ENCODE measurements at regions not wholly inside any gene's neighbourhood (a gene's known extent, or its start where the extent isn't known, plus 50 kb on each side); places are given as distances from the start of the nearest gene placed in this dataset.
A peak's percentile ranks its signal among the peaks of the same experiment; 100 is the strongest.

DNA sequence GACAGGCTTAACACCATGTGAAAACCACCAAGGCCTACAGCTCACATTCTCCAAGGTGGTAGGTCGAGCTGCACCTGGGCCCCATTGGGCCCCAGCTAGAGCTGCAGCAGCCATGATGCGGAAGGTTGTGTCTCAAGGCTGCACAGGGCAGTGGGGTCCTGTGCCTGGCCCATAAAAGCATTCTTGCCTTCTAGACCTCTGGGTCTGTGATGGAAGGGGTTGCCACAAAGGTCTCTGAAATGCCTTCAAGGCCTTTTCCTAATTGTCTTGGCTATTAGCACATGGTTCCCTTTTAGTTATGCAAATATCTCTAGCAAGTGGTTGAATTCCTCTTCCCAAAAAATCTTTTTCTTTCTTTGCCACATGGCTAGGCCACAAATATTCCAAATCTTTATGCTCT, 52.5 kb upstream of the C11orf58 start:
- no peaks in the 10 kb centered on the region for H3K9me3 ChIP-seq (ENCODE audit: control insufficient read depth, low read length, poor library complexity, severe bottlenecking)
- no peak overlapping the region for H3K27ac Mint-ChIP-seq
- no peaks in the 10 kb centered on the region for H3K36me3 Mint-ChIP-seq (ENCODE audit: low read depth)
- H3K4me3 Mint-ChIP-seq = no peak overlapping the region
- peaks cover 14% of the 10 kb centered on the region for H3K27me3 Mint-ChIP-seq
- no peak for DNase-seq
- ATAC-seq = no peak
- no peaks in the 10 kb centered on the region for H3K4me1 Mint-ChIP-seq

DNA sequence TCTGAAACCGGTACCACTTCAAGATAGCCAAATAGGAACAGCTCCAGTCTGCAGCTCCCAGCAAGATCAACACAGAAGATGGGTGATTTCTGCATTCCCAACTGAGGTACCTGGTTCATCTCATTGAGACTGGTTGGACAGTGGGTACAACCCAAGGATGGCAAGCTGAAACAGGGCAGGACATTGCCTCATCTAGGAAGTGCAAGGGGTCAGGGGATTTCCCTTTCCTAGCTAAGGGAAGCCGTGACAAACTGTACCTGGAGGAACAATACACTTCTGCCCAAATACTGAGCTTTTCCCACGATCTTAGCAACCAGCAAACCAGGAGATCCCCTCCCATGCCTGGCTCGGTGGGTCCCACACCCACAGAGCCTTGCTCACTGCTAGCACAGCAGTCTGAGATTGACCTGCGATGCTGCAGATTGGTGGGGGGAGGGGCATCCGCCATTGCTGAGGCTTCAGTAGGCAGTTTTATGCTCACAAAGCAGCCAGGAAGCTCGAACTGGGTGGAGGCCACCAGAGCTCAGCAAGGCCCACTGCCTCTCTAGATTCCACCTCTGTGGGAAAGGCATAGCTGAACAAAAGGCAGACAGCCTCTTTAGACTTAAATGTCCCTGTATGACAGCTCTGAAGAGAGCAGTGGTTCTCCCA, 59.9 kb upstream of the C11orf58 start:
- no peaks in the 10 kb centered on the region for H3K4me1 Mint-ChIP-seq
- H3K4me3 Mint-ChIP-seq = no peak overlapping the region
- no peaks in the 10 kb centered on the region for H3K36me3 Mint-ChIP-seq (ENCODE audit: low read depth)
- ATAC-seq (no peak), DNase-seq (no peak)
- no peaks in the 10 kb centered on the region for H3K27me3 Mint-ChIP-seq
- H3K9me3 ChIP-seq (ENCODE audit: control insufficient read depth, low read length, poor library complexity, severe bottlenecking) = no peaks in the 10 kb centered on the region
- H3K27ac Mint-ChIP-seq = no peak overlapping the region

DNA sequence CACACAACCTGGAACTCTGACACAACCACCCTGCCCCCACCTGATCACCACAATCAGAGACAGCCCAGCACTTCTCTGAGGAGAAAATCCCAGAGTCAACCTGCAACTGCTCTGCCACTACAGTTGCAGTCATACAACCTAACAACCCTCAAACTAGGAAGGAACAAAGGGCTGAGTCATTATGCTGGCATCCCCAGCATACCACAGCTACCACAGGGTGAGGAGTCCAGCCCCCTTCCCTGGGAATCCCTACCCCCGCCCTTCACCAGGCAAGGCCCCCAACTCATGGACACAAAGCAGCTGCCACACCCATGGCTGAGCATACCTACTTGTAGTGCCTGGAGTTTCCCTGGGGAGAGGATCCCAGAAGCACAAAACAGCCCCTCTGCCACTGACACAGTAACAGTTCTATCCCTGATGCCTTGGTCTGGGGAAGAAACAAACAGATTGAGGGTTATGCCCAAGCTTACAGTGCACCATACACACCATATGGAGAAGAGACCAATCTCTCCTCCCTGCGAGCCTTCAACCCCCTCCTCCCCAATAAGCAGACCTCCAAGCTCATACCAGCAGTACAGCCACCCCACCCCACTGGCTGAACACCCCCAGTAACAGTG, 68.5 kb upstream of the C11orf58 start:
- Mint-ChIP-seq H3K27me3 (no peaks in the 10 kb centered on the region), H3K27ac (no peak overlapping the region), H3K4me1 (no peaks in the 10 kb centered on the region), H3K4me3 (no peak overlapping the region), H3K36me3 (ENCODE audit: low read depth) (no peaks in the 10 kb centered on the region)
- ATAC-seq (no peak), DNase-seq (no peak)
- no peaks in the 10 kb centered on the region for H3K9me3 ChIP-seq (ENCODE audit: control insufficient read depth, low read length, poor library complexity, severe bottlenecking)

DNA sequence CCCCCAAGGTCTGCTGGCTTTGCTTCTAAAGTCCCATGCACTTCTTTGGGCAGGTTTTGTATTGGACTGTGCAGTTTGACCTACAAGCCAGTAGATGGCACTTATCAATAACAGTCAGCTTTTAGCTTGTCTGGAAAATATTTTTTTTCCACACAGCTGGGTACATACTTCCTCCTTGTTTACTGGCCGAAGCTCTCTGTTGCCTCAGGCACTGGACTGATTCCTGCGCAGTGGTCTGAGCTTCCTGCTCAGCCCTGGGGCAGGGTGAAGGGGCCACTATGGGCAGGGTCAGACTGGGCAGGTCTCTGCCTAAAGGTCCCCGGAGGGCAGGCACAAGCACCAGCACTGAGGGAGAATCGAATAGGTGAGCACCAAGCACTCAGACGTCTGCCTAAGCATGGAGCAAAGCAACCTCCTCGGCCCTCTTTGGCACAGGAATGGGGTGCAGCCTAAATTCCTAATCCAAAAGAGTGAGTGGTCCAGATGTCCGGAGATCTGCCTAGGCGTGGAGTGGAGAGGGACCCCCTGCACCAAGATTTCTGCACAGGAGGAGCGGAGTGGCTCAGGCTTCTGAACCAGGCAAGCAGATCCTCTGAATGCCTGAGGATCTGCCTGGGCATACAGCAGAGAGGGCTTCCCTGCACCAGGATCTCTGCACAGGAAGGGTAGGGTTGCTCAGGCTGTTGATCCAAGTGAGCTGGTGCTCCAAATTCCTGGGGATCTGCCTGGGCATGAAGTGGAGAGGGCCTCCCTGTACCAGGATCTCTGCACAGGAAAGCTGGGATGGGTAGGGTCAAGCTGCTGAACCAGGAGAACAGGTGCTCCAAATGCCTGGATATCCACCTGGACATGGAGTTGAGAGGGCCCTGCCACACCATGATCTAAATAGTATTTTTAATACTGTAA, 105.9 kb upstream of the C11orf58 start:
- DNase-seq = no peak
- Mint-ChIP-seq H3K4me3 (no peak overlapping the region), H3K27ac (no peak overlapping the region), H3K27me3 (peaks cover 10% of the 10 kb centered on the region), H3K4me1 (no peaks in the 10 kb centered on the region), H3K36me3 (ENCODE audit: low read depth) (no peaks in the 10 kb centered on the region)
- no peak for ATAC-seq
- no peaks in the 10 kb centered on the region for H3K9me3 ChIP-seq (ENCODE audit: control insufficient read depth, low read length, poor library complexity, severe bottlenecking)

DNA sequence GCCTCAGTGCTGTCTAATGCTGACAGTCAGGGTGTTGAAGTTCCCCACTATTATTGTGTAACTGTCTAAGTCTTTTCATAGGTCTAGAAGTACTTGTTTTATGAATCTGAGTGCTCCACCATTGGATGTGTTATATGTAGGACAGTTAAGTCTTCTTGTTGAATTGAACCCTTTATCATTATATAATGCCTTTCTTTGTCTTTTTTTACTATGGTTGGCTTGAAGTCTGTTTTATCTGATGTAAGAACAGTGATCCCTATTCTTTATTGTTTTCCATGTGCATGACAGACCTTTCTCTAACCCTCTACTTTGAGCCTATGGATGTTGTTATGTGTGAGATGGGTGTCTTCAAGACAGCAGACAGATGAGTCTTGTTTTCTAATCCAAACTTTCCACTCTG, 107.8 kb upstream of the C11orf58 start:
- H3K27ac Mint-ChIP-seq = no peak overlapping the region
- no peak for DNase-seq
- no peaks in the 10 kb centered on the region for H3K4me1 Mint-ChIP-seq
- peaks cover 10% of the 10 kb centered on the region for H3K27me3 Mint-ChIP-seq
- ATAC-seq = no peak
- no peaks in the 10 kb centered on the region for H3K36me3 Mint-ChIP-seq (ENCODE audit: low read depth)
- peaks cover 3% of the 10 kb centered on the region for H3K9me3 ChIP-seq (ENCODE audit: control insufficient read depth, low read length, poor library complexity, severe bottlenecking)
- H3K4me3 Mint-ChIP-seq = no peak overlapping the region

DNA sequence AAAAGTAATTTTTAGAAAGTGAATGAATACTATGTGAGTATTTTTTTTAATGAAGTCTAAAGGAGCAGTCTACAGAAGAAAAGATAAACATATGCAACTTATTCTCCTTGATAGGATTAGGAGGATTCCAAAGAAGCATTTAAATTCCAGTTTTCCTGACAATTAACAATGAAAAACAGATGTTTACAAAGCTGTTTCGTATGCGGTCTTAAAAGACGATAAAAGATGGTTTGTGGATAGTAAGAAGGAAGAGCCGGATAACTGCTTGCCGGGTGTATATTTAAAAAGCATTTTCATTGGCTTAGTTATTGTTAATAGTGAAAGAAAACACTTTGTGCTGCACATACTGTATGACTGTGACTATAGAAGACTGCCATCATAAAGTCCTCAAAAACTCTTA, 120.0 kb upstream of the C11orf58 start:
- ATAC-seq (no peak), DNase-seq (no peak)
- H3K4me1 Mint-ChIP-seq = peaks cover 4% of the 10 kb centered on the region
- H3K27me3 Mint-ChIP-seq = peaks cover 22% of the 10 kb centered on the region
- H3K9me3 ChIP-seq (ENCODE audit: control insufficient read depth, low read length, poor library complexity, severe bottlenecking) = no peaks in the 10 kb centered on the region
- H3K4me3 Mint-ChIP-seq = no peak overlapping the region
- H3K27ac Mint-ChIP-seq = no peak overlapping the region
- H3K36me3 Mint-ChIP-seq (ENCODE audit: low read depth) = no peaks in the 10 kb centered on the region

DNA sequence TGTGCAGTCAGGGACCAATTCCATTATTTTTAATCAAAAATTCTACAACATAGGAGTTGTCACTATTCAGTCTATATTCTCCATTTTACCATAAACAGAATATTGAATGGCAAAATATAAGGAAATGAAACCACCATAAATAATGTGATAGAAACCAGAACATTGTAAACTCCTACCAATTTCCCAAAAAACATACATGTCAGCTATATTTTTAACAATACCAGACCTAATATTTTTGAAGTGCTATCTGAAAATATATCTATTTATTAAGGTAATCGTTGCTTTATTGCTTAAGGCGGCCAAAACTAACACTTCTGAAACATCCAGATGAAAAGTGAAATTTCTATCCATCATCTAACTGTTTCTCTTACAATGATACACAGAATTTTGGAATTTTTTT, 123.0 kb upstream of the C11orf58 start:
- Mint-ChIP-seq H3K27me3 (peaks cover 22% of the 10 kb centered on the region), H3K4me1 (peaks cover 15% of the 10 kb centered on the region), H3K27ac (no peak overlapping the region), H3K36me3 (ENCODE audit: low read depth) (no peaks in the 10 kb centered on the region), H3K4me3 (no peak overlapping the region)
- ATAC-seq (no peak), DNase-seq (no peak)
- no peaks in the 10 kb centered on the region for H3K9me3 ChIP-seq (ENCODE audit: control insufficient read depth, low read length, poor library complexity, severe bottlenecking)

DNA sequence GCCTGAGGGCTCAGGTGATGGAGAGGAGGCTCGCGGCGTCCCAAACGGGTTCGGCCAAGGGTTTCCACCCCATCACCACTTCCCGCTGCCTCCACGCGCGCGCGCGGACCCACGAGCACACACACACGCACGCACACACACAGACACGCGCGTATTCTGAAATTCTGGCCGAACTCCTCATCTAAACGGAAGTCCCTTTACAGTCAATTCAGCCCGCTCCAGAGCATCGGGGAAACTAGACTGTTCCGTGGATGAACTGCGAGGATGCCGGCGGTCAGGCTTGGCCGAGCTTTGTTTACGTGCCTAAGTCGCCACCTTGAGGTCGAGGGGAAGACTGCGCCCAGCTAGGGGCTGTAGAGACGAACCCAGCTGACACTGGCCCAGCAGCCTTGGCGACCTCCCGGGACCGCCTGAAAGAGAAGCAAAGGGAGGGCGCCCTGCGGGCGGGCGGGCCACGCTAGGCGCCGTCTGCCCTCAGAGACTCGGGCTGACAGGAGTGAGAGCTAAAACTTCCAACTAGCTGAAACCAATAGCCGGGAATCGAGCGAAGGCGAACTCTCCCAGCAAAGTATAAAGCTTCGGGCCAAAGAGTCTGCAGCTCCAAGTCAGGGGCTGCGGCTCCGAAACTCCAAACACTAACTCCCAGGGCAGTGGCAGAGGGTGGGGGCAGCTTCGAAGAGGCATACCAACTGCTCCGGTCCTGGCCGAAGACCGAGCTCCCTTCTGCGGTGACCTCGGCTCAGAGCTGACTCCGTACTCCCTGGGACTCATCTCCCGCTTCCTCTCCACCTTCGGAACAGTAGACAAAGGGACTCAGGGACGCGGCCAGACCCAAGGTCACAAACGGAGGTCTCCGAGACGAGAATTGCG, 124.7 kb upstream of the C11orf58 start:
- H3K4me1 Mint-ChIP-seq = peaks cover 15% of the 10 kb centered on the region
- H3K36me3 Mint-ChIP-seq (ENCODE audit: low read depth) = no peaks in the 10 kb centered on the region
- peaks cover 19% of the 10 kb centered on the region for H3K27me3 Mint-ChIP-seq
- H3K4me3 Mint-ChIP-seq = peak overlapping the region; percentile 81
- ATAC-seq (peak; percentile 94), DNase-seq (peak in 2 of 3 donors; percentile 30 to 49)
- H3K27ac Mint-ChIP-seq = no peak overlapping the region
- no peaks in the 10 kb centered on the region for H3K9me3 ChIP-seq (ENCODE audit: control insufficient read depth, low read length, poor library complexity, severe bottlenecking)

DNA sequence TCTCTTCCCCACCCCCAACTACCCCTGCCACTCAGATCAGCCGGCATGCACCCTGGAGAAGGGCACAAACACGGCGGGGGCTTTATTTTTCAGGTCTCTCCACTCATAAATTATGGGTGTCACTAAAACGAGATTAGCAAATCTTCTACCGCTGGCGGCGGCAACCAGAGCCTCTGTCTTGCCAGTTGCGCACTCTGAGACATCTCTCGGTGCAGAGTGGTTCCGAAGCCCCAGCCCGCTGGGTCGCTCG, 125.3 kb upstream of the C11orf58 start:
- ATAC-seq (peak; percentile 46), DNase-seq (no peak)
- peaks cover 13% of the 10 kb centered on the region for H3K27me3 Mint-ChIP-seq
- peak overlapping the region; percentile 81 for H3K4me3 Mint-ChIP-seq
- peaks cover 15% of the 10 kb centered on the region for H3K4me1 Mint-ChIP-seq
- H3K27ac Mint-ChIP-seq = no peak overlapping the region
- H3K9me3 ChIP-seq (ENCODE audit: control insufficient read depth, low read length, poor library complexity, severe bottlenecking) = peaks cover under 1% of the 10 kb centered on the region
- H3K36me3 Mint-ChIP-seq (ENCODE audit: low read depth) = no peaks in the 10 kb centered on the region

DNA sequence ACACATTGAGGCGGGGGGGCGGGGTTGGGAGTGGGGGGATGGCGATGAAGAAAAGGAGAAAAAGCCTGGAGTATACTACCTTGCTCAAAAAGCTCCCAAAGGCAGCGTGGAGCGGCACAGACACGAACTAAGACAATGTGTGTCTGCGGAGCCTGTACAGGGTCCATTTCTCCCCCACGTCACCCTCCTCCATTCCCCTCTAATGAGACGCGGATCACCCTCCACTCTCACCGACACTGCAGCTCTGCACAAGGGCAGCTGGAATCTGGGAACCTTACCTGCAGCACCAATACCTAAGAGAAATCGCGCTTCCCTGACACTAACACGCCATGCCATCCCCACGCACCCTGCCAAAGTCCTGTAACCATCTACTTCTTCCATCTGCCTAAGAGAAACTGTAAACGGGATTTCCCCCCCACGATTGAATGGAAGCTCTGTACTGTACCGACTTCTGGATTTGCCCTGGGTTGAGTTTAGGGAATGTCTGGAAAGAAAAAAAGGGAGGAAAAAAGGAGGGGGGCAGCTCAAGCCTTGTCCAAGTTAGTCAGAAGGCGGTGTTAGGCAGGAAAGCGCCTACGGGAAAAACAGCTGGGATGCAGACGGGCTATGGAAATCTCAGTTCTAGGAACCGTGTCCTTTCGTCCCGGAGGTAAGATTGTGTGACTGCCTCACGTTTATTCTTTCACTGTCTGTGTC, 125.7 kb upstream of the C11orf58 start:
- H3K4me1 Mint-ChIP-seq = peaks cover 15% of the 10 kb centered on the region
- peaks cover 2% of the 10 kb centered on the region for H3K9me3 ChIP-seq (ENCODE audit: control insufficient read depth, low read length, poor library complexity, severe bottlenecking)
- H3K27ac Mint-ChIP-seq = no peak overlapping the region
- H3K36me3 Mint-ChIP-seq (ENCODE audit: low read depth) = no peaks in the 10 kb centered on the region
- peaks cover 12% of the 10 kb centered on the region for H3K27me3 Mint-ChIP-seq
- peak overlapping the region; percentile 81 for H3K4me3 Mint-ChIP-seq
- DNase-seq = no peak
- ATAC-seq = no peak

DNA sequence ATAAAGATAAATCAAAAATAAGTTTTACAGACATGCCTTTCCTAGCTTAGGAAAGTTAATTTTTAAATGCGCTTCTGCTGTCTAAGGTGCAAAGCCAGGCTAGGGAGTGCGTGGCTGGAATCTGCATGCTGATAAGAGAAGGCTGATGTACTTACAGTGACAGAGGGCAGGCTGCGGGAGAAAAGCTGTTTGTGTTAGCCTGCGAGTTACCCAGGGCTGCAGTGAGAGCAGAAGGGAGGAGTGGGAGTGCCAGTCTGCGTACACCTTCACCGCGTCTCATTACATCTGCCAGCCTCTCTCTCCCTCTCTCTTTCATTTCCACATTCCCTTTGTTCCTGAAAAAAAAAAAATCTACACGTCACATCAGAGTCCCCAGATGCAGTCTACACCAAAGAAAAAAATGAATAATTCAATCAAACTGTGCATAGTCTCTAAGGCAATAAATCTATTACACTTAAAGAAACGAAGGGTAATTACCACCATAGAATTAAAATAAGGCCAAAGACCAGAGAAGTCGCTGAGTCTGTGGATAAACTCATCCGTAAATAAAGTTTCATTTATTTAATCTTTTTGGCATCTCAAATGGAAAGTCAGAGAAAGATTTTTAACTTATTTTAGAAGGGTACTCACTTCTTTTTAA, 126.4 kb upstream of the C11orf58 start:
- H3K36me3 Mint-ChIP-seq (ENCODE audit: low read depth) = no peaks in the 10 kb centered on the region
- H3K4me1 Mint-ChIP-seq = peaks cover 15% of the 10 kb centered on the region
- H3K27ac Mint-ChIP-seq = peak overlapping the region; percentile 60
- no peak for DNase-seq
- ATAC-seq = no peak
- H3K4me3 Mint-ChIP-seq = peak overlapping the region; percentile 7
- H3K27me3 Mint-ChIP-seq = peaks cover 10% of the 10 kb centered on the region
- peaks cover 2% of the 10 kb centered on the region for H3K9me3 ChIP-seq (ENCODE audit: control insufficient read depth, low read length, poor library complexity, severe bottlenecking)

DNA sequence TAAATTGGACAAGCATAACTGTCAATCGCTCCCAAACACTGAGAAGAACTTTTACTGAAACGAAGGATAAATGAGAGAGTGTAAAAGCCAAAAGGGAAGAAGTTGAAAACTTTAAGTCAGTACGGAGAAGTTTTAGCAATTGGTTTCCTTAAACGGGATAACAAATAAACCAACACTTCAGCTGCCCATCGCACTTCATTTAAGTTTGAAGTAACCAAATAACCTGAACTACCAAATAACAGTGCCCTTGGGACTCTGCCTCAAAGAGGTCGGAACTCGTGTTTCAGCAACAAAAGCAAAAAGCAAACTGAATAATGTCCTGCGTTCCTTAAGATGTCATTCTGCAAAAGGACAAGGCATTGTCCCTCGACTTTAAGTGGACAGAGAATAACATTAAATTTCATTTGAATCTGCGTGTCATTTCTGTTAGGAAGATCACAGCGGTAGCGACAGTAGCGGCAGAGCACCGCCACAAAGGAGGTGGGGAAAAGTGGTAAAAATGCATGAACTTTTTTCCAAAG, 127.0 kb upstream of the C11orf58 start:
- H3K9me3 ChIP-seq (ENCODE audit: control insufficient read depth, low read length, poor library complexity, severe bottlenecking) = peaks cover 2% of the 10 kb centered on the region
- Mint-ChIP-seq H3K4me3 (peak overlapping the region; percentile 7), H3K27me3 (peaks cover 8% of the 10 kb centered on the region), H3K36me3 (ENCODE audit: low read depth) (peaks cover 1% of the 10 kb centered on the region), H3K4me1 (peaks cover 18% of the 10 kb centered on the region), H3K27ac (peak overlapping the region; percentile 60)
- ATAC-seq (no peak), DNase-seq (no peak)
